Left ventricle myocardium inferior (tissue), 1 donor: ENCODE measurements at regions not wholly inside any gene's neighbourhood (a gene's known extent, or its start where the extent isn't known, plus 50 kb on each side); places are given as distances from the start of the nearest gene placed in this dataset.

Experiments
- DNase-seq: peaks from one replicate; pipeline ENCODE4 v3.0.0-alpha.2; 2020
- H3K27ac ChIP-seq: fragments of 200-600 bp; replicated peaks from 2 replicates; pipeline ENCODE4 v1.8.0; 2021
- H3K27me3 ChIP-seq: fragments of 200-600 bp; 2 replicates; pipeline ENCODE4 v1.8.0; 2021; ENCODE audit warnings: low read depth
- H3K36me3 ChIP-seq: fragments of 200-600 bp; 2 replicates; pipeline ENCODE4 v1.8.0; 2021
- H3K4me1 ChIP-seq: fragments of 200-600 bp; 2 replicates; pipeline ENCODE4 v1.8.0; 2021
- H3K4me3 ChIP-seq: fragments of 200-600 bp; 2 replicates; pipeline ENCODE4 v1.8.0; 2021; ENCODE audit warnings: mild to moderate bottlenecking, moderate library complexity
- H3K9me3 ChIP-seq: fragments of 200-600 bp; replicated peaks from 2 replicates; pipeline ENCODE4 v1.8.0; 2021
- intact Hi-C: fragments of 100-400 bp; cut with micrococcal nuclease; formaldehyde crosslinking; loops from one replicate; pipeline ENCODE4 v1.11.0; 2022
- TF ChIP-seq, protein P1 (sequence below): fragments of 200-600 bp; IDR thresholded peaks from 2 replicates; pipeline ENCODE4 v1.8.0; 2021; ENCODE audit warnings: antibody characterized with exemption, mild to moderate bottlenecking, borderline replicate concordance
- donor health status: DM: no; HTN: yes; CAD: no; lungs with severe emphysema.

DNA sequence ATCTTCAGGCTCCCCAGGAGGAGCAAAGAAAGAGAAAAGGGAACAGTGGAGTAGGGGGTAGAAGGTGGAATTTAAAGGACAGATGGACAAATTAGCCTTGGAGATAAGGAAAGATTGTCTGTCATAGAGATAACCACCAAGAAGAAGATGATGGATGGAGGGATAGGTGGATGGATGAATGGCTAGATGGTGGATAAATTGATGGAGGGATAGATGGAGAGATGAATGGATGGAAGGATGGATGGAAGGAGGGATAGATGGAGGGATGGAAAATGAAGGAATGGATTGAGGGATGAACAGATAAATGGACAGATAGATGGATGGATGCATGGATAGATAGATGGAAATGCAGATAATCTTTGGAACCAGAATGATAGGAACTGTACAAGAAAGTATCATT is 102.8 kb downstream of the TNFAIP3 start:
- Histone ChIP-seq H3K27ac (no peak overlapping the region), H3K9me3 (no peaks in the 10 kb centered on the region), H3K4me1 (no peaks in the 10 kb centered on the region), H3K36me3 (no peaks in the 10 kb centered on the region), H3K27me3 (no peaks in the 10 kb centered on the region), H3K4me3 (no peak overlapping the region)
- DNase-seq, result no peak
- intact Hi-C loops, result no loop called here
- TF ChIP-seq, protein P1, sequence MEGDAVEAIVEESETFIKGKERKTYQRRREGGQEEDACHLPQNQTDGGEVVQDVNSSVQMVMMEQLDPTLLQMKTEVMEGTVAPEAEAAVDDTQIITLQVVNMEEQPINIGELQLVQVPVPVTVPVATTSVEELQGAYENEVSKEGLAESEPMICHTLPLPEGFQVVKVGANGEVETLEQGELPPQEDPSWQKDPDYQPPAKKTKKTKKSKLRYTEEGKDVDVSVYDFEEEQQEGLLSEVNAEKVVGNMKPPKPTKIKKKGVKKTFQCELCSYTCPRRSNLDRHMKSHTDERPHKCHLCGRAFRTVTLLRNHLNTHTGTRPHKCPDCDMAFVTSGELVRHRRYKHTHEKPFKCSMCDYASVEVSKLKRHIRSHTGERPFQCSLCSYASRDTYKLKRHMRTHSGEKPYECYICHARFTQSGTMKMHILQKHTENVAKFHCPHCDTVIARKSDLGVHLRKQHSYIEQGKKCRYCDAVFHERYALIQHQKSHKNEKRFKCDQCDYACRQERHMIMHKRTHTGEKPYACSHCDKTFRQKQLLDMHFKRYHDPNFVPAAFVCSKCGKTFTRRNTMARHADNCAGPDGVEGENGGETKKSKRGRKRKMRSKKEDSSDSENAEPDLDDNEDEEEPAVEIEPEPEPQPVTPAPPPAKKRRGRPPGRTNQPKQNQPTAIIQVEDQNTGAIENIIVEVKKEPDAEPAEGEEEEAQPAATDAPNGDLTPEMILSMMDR, result no peak

DNA sequence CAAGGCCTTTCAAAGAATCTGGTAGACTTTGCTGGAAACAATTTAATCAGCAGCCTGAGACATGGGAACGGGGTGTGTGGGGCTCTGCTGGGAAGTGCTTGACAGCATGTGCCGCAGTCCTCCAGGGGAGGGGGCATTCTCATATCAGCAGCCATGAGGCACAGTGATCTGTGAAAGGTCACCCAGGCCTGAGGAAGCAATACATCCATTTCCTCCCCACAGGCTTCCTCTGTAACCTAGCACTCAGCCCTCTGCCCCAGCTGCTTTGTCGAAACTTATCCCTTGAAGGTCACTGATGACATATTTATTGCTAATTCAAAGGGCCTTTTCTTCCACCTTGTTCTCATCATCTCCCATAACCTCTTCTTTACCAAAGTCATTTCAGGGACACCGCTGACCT is 103.3 kb downstream of the TNFAIP3 start:
- no peak for DNase-seq
- Histone ChIP-seq H3K27me3 (no peaks in the 10 kb centered on the region), H3K9me3 (no peaks in the 10 kb centered on the region), H3K4me3 (no peak overlapping the region), H3K4me1 (no peaks in the 10 kb centered on the region), H3K36me3 (no peaks in the 10 kb centered on the region), H3K27ac (no peak overlapping the region)
- intact Hi-C loops, result no loop called here
- TF ChIP-seq, protein P1, result no peak

GRCh38 chr6:137973201-137973600 is 106.1 kb downstream of the TNFAIP3 start:
- Histone ChIP-seq H3K36me3 (no peaks in the 10 kb centered on the region), H3K27me3 (no peaks in the 10 kb centered on the region), H3K9me3 (no peaks in the 10 kb centered on the region), H3K4me3 (no peak overlapping the region), H3K27ac (no peak overlapping the region), H3K4me1 (peaks cover 6% of the 10 kb centered on the region)
- DNase-seq, result no peak
- intact Hi-C loops, result no loop called here
- TF ChIP-seq, protein P1, result no peak

- H3K4me1 ChIP-seq, result peaks cover 6% of the 10 kb centered on the region
- no peak overlapping the region for H3K27ac ChIP-seq
- intact Hi-C loops, result no loop called here
- peaks cover 6% of the 10 kb centered on the region for H3K27me3 ChIP-seq
- H3K9me3 ChIP-seq, result no peaks in the 10 kb centered on the region
- no peak for DNase-seq
- H3K4me3 ChIP-seq, result no peak overlapping the region
- TF ChIP-seq, protein P1, result peak; percentile 36
- H3K36me3 ChIP-seq, result no peaks in the 10 kb centered on the region
These were observed 108.3 kb downstream of the TNFAIP3 start for GRCh38 chr6:137975188-137975940.

GRCh38 chr6:137976430-137976829 is 109.4 kb downstream of the TNFAIP3 start:
- Histone ChIP-seq H3K27ac (no peak overlapping the region), H3K9me3 (no peaks in the 10 kb centered on the region), H3K4me3 (no peak overlapping the region), H3K36me3 (no peaks in the 10 kb centered on the region), H3K27me3 (peaks cover 6% of the 10 kb centered on the region), H3K4me1 (peaks cover 6% of the 10 kb centered on the region)
- DNase-seq, result no peak
- TF ChIP-seq, protein P1, result no peak
- intact Hi-C loops, result no loop called here
